PC-9 (cell line): ENCODE measurements at regions not wholly inside any gene's neighbourhood (a gene's known extent, or its start where the extent isn't known, plus 50 kb on each side); places are given as distances from the start of the nearest gene placed in this dataset.

ENCODE experiments used
- CTCF ChIP-seq: fragments of 200-600 bp; sonication (generic); conservative IDR thresholded peaks from 2 replicates; pipeline ENCODE4 v1.6.1; 2017; ENCODE audit warnings: mixed run types, antibody characterized with exemption, mild to moderate bottlenecking, moderate library complexity
- EZH2 ChIP-seq: fragments of 200-600 bp; sonication (generic); IDR thresholded peaks from 2 replicates; pipeline ENCODE4 v1.8.0; 2017; ENCODE audit warnings: antibody characterized with exemption, low read depth

DNA sequence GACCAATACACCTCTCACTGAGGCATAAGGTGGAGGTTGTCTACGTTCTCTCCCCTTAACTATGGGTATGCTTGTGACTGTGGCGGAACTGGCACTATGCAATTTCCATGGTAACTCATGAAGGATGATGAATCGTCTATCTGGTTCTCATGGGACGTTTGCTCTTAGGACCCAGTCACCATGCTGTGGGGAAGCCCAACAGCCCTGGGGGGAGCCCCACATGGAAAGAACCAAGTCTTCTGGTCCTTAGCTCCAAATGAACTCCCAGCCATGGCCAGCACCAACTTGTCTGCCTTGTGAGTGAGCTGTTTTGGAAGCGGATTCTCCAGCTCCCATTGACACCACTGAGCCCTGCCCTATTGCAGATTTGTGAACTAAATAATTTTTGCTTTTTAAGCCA, 188.7 kb upstream of the S1PR3 start:
- TF ChIP-seq EZH2 (no peak), CTCF (no peak)
